ENCODE measurements at regions not wholly inside any gene's neighbourhood (a gene's known extent, or its start where the extent isn't known, plus 50 kb on each side); places are given as distances from the start of the nearest gene placed in this dataset.

- H3K9me3 Mint-ChIP-seq = peaks cover 6% of the 10 kb centered on the region
Measured at GRCh38 chr2:106012591-106013347, 181.3 kb downstream of the UXS1 start.

DNA sequence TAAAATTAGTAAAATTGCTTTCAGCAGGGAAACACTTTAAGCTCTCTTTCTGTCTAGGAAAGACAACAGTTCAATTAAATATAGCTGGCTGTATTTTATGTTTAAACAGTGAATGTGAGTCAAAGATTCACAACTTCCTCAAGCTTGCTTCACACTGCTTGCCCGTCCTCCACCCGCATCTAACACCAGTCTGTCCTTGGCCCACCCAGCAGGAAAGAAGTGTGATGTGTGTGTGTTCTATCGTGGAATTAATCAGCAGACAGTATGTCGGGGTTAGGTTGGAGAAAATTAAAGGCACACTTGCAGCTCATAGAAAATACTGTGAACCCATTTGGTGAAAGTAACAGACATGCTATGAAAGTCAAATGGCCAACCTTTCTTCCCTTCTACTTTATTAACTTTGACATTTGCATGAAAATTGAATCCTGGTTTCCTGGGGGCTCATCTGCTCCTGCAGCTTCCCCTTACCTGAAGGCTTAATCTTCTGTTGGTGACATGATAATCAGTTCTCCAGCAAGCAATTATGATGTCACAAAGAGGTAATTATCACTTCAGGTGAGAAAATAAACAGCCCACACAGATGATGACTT, 182.0 kb downstream of the UXS1 start:
- H3K4me1 Mint-ChIP-seq = peaks cover 5% of the 10 kb centered on the region
- H3K27ac Mint-ChIP-seq (ENCODE audit: unreplicated experiment) = peak overlapping the region; percentile 63
- H3K27me3 Mint-ChIP-seq (ENCODE audit: low read depth) = no peaks in the 10 kb centered on the region
- H3K4me3 Mint-ChIP-seq = no peak overlapping the region
- TF ChIP-seq CTCF (conservative IDR thresholded peaks at IDR 0.05) = no peak
- H3K36me3 Mint-ChIP-seq (ENCODE audit: low read depth) = peaks cover 4% of the 10 kb centered on the region
- no peak for DNase-seq (ENCODE audit: low read depth, low spot score)
- peaks cover 7% of the 10 kb centered on the region for H3K9me3 Mint-ChIP-seq

More at GRCh38 chr2:106012591-106013347, 181.3 kb downstream of the UXS1 start:
- H3K36me3 Mint-ChIP-seq (ENCODE audit: low read depth) = peaks cover 3% of the 10 kb centered on the region
- peaks cover 5% of the 10 kb centered on the region for H3K4me1 Mint-ChIP-seq
- H3K27me3 Mint-ChIP-seq (ENCODE audit: low read depth) = no peaks in the 10 kb centered on the region
- DNase-seq (ENCODE audit: low read depth, low spot score) = no peak
- TF ChIP-seq CTCF (conservative IDR thresholded peaks at IDR 0.05) = no peak
- peak overlapping the region; percentile 63 for H3K27ac Mint-ChIP-seq (ENCODE audit: unreplicated experiment)
- no peak overlapping the region for H3K4me3 Mint-ChIP-seq

DNA sequence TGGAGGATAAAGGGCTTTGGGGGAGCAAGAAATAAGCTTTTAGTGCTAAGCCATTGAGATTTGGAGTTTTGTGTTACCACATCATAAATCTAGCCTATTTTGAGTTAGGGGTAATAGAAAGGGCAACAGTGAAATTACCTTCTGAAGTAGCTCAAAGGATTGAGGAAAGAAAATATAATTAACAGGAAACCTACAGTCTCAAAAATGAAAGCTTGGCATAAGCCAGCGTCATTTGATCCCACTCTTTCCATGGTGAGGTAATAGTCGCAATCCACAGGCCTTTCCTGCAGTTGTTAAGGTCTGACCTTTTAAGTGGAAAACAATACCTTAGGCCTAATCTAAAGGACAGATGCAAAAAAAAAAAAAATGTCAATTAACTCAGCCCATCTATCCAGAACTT, 182.7 kb downstream of the UXS1 start:
- no peak for DNase-seq (ENCODE audit: low read depth, low spot score)
- H3K27me3 Mint-ChIP-seq (ENCODE audit: low read depth) = no peaks in the 10 kb centered on the region
- peaks cover 5% of the 10 kb centered on the region for H3K4me1 Mint-ChIP-seq
- TF ChIP-seq CTCF (conservative IDR thresholded peaks at IDR 0.05) = no peak
- no peak overlapping the region for H3K27ac Mint-ChIP-seq (ENCODE audit: unreplicated experiment)
- peaks cover 11% of the 10 kb centered on the region for H3K36me3 Mint-ChIP-seq (ENCODE audit: low read depth)
- H3K4me3 Mint-ChIP-seq = no peak overlapping the region
- H3K9me3 Mint-ChIP-seq = peaks cover 13% of the 10 kb centered on the region

DNA sequence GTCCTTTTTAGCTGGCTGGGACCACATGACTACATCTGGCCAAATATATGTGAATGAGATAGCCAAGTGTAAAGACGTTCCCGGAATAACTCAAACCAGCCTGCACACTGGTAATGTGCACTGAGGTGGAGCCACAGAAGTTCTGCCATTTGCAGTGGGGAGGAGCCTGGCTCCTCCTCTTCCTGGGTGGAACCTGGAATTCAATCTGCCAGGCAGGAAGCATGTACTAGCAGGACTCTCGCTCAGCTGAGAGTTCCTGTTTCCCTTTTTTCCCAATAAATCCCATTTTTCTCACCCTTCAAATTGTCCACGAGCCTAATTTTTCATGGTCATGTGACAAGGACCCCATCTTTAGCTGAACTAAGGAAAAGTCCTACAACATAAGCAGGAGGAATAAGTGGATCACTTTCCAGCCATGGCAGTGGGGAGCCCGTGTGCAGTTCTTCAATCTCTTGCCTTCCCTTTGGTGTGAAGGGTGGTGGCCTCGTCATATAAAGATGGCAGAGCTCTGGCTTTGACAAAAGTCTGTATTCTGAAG, 183.2 kb downstream of the UXS1 start:
- DNase-seq (ENCODE audit: low read depth, low spot score) = no peak
- Mint-ChIP-seq H3K27me3 (ENCODE audit: low read depth) (no peaks in the 10 kb centered on the region), H3K27ac (ENCODE audit: unreplicated experiment) (no peak overlapping the region), H3K4me3 (no peak overlapping the region), H3K36me3 (ENCODE audit: low read depth) (peaks cover 14% of the 10 kb centered on the region), H3K4me1 (peaks cover 5% of the 10 kb centered on the region), H3K9me3 (peaks cover 13% of the 10 kb centered on the region)
- TF ChIP-seq CTCF (conservative IDR thresholded peaks at IDR 0.05) = no peak

DNA sequence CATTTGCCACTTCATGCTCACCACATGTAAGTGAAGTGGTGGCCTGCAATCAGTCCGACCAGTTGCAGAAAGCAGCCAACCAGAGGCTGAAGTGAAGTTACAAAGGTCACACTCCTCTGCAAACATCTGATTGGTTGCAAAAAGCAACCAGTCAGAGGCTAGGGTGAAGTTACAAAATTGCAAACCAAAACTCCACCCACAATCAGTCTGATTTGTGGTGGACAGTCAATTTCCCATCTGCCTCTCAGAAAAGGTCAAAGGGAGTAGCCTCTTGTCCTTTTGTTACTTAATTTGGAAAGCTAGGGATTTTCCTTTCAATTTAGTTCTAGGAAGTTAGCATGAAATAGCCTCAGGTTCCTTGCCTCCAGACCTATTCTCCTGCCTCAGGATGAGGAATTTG, 185.0 kb downstream of the UXS1 start:
- H3K4me1 Mint-ChIP-seq = peaks cover 5% of the 10 kb centered on the region
- TF ChIP-seq CTCF (conservative IDR thresholded peaks at IDR 0.05) = no peak
- H3K9me3 Mint-ChIP-seq = peaks cover 19% of the 10 kb centered on the region
- H3K36me3 Mint-ChIP-seq (ENCODE audit: low read depth) = peaks cover 20% of the 10 kb centered on the region
- DNase-seq (ENCODE audit: low read depth, low spot score) = no peak
- H3K27ac Mint-ChIP-seq (ENCODE audit: unreplicated experiment) = no peak overlapping the region
- no peaks in the 10 kb centered on the region for H3K27me3 Mint-ChIP-seq (ENCODE audit: low read depth)
- no peak overlapping the region for H3K4me3 Mint-ChIP-seq
